SK-N-SH (cell line): ENCODE measurements at regions not wholly inside any gene's neighbourhood (a gene's known extent, or its start where the extent isn't known, plus 50 kb on each side); places are given as distances from the start of the nearest gene placed in this dataset.

Experiments
- EP300 ChIP-seq, 2 experiments: IDR thresholded peaks; 2 replicates each; pipeline versions ENCODE4 v1.4.0 to v1.6.1; 2012; ENCODE audit warnings: borderline replicate concordance in 1 of 2, low read depth in 1 of 2, low read length in 1 of 2
- GABPA ChIP-seq: IDR thresholded peaks from 2 replicates; pipeline ENCODE4 v1.4.0; 2012; ENCODE audit warnings: low read depth, mild to moderate bottlenecking

DNA sequence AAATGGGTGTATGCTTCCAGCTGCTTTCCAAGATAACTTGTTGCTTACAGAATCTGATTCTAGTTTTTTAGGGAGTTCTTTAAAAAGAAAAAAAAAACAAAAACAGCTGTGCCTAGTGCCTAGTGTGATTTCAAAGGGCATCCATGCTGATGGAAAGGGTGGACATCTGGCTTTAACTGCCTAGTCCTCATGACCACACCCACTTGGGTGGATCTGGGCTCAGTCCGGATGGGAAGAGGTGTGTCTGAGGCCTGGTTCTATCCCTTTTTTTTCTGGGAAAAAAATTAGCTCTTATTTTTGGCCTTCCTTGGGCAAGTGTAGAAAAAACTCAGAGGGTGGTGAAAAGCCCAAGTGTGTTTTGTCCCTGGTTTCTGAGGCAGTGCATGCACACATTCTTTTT lies 132.3 kb upstream of the CDH11 start:
- TF ChIP-seq GABPA (no peak), EP300 (IDR thresholded peaks at IDR 0.05; ENCODE audit: borderline replicate concordance in 1 of 2, low read depth in 1 of 2, low read length in 1 of 2) (no peak)
